ENCODE measurements at regions not wholly inside any gene's neighbourhood (a gene's known extent, or its start where the extent isn't known, plus 50 kb on each side); places are given as distances from the start of the nearest gene placed in this dataset.

GRCh38 chr18:75158465-75159237 is 50.3 kb downstream of the PTGR3 start:
- DNase-seq (ENCODE audit: low spot score), result no peak

GRCh38 chr18:75157851-75158250 is 51.1 kb downstream of the PTGR3 start:
- DNase-seq (ENCODE audit: low spot score), result no peak

GRCh38 chr18:75157381-75157780 is 51.6 kb downstream of the PTGR3 start:
- no peak for DNase-seq (ENCODE audit: low spot score)

- DNase-seq (ENCODE audit: low spot score), result no peak
These were observed 52.1 kb downstream of the PTGR3 start for GRCh38 chr18:75156831-75157230.

GRCh38 chr18:75156139-75156750 is 52.7 kb downstream of the PTGR3 start:
- DNase-seq (ENCODE audit: low spot score), result no peak

GRCh38 chr18:75154997-75155396 is 53.9 kb downstream of the PTGR3 start:
- no peak for DNase-seq (ENCODE audit: low spot score)

GRCh38 chr18:75154259-75154658 is 54.7 kb downstream of the PTGR3 start:
- DNase-seq (ENCODE audit: low spot score), result no peak

- no peak for DNase-seq (ENCODE audit: low spot score)
These were observed 65.1 kb downstream of the PTGR3 start for GRCh38 chr18:75143851-75144250.

GRCh38 chr18:75142677-75143076 is 66.3 kb downstream of the PTGR3 start:
- DNase-seq (ENCODE audit: low spot score), result no peak

- DNase-seq (ENCODE audit: low spot score), result no peak
These were observed 67.2 kb downstream of the PTGR3 start for GRCh38 chr18:75141734-75142133.

- no peak for DNase-seq (ENCODE audit: low spot score)
These were observed 67.8 kb downstream of the PTGR3 start for GRCh38 chr18:75141166-75141565.

GRCh38 chr18:75140296-75140695 is 68.6 kb downstream of the PTGR3 start:
- no peak for DNase-seq (ENCODE audit: low spot score)

- no peak for DNase-seq (ENCODE audit: low spot score)
These were observed 69.6 kb downstream of the PTGR3 start for GRCh38 chr18:75139226-75139911.

GRCh38 chr18:75137346-75137877 is 71.5 kb downstream of the PTGR3 start:
- no peak for DNase-seq (ENCODE audit: low spot score)

- DNase-seq (ENCODE audit: low spot score), result no peak
These were observed 73.7 kb downstream of the PTGR3 start for GRCh38 chr18:75135158-75135725.

- no peak for DNase-seq (ENCODE audit: low spot score)
These were observed 74.3 kb downstream of the PTGR3 start for GRCh38 chr18:75134611-75134975.

- DNase-seq (ENCODE audit: low spot score), result no peak
These were observed 75.0 kb downstream of the PTGR3 start for GRCh38 chr18:75133721-75134610.

- DNase-seq (ENCODE audit: low spot score), result no peak
These were observed 75.9 kb downstream of the PTGR3 start for GRCh38 chr18:75132931-75133525.

- no peak for DNase-seq (ENCODE audit: low spot score)
These were observed 76.7 kb downstream of the PTGR3 start for GRCh38 chr18:75132098-75132870.

GRCh38 chr18:75131381-75132000 is 77.4 kb downstream of the PTGR3 start:
- DNase-seq (ENCODE audit: low spot score), result no peak
